Astrocyte of the cerebellum (primary cell): ENCODE measurements at regions not wholly inside any gene's neighbourhood (a gene's known extent, or its start where the extent isn't known, plus 50 kb on each side); places are given as distances from the start of the nearest gene placed in this dataset.

Source experiments
- DNase-seq: peaks from one replicate; pipeline ENCODE4 v3.0.0-alpha.2; 2011; ENCODE audit warnings: low read depth
- H3K4me3 ChIP-seq: 2 replicates; pipeline ENCODE4 v1.5.1; 2011; ENCODE audit warnings: mild to moderate bottlenecking, low read depth, low read length, moderate library complexity
- CTCF ChIP-seq: IDR thresholded peaks from 2 replicates; pipeline ENCODE4 v1.5.1; 2012; ENCODE audit warnings: low read length, low read depth, moderate library complexity, mild to moderate bottlenecking; ENCODE audit errors: missing control alignments
- in situ Hi-C: cut with HindIII; loops from 2 replicates; pipeline ENCODE4 v1.10.0; 2017; ENCODE audit warnings: low sequenced_read_pairs

GRCh38 chr5:135667204-135667603 lies 88.4 kb upstream of the CXCL14 start:
- no peak overlapping the region for H3K4me3 ChIP-seq
- DNase-seq: no peak
- no peak for TF ChIP-seq CTCF
- in situ Hi-C loops: no loop called here

GRCh38 chr5:135662683-135663082 lies 83.9 kb upstream of the CXCL14 start:
- in situ Hi-C loops: no loop called here
- DNase-seq: no peak
- H3K4me3 ChIP-seq: no peak overlapping the region
- no peak for TF ChIP-seq CTCF

GRCh38 chr5:135662061-135662481 lies 83.3 kb upstream of the CXCL14 start:
- DNase-seq: no peak
- H3K4me3 ChIP-seq: no peak overlapping the region
- no peak for TF ChIP-seq CTCF
- in situ Hi-C loops: no loop called here

- TF ChIP-seq CTCF: no peak
- H3K4me3 ChIP-seq: no peak overlapping the region
- peak; percentile 44 for DNase-seq
- in situ Hi-C loops: no loop called here
These were observed 82.2 kb upstream of the CXCL14 start for GRCh38 chr5:135660826-135661575.

- in situ Hi-C loops: no loop called here
- H3K4me3 ChIP-seq: no peak overlapping the region
- DNase-seq: no peak
- no peak for TF ChIP-seq CTCF
These were observed 78.9 kb upstream of the CXCL14 start for GRCh38 chr5:135657536-135658305.

GRCh38 chr5:135655468-135655815 lies 76.7 kb upstream of the CXCL14 start:
- H3K4me3 ChIP-seq: no peak overlapping the region
- no peak for TF ChIP-seq CTCF
- no peak for DNase-seq
- in situ Hi-C loops: no loop called here
